GM18502 (cell line): ENCODE measurements at regions not wholly inside any gene's neighbourhood (a gene's known extent, or its start where the extent isn't known, plus 50 kb on each side); places are given as distances from the start of the nearest gene placed in this dataset.

Source experiments
- ATAC-seq: cut with Tn5 transposase; IDR thresholded peaks from one replicate; pipeline ENCODE4 v1.9.1; 2021; ENCODE audit warnings: mild to moderate bottlenecking; ENCODE audit not compliant: unreplicated experiment, poor library complexity

- ATAC-seq, result no peak
Measured at GRCh38 chr4:121228848-121229247, 64.7 kb upstream of the TNIP3 start.

- peak; percentile 78 for ATAC-seq
Measured at GRCh38 chr4:121227341-121227792, 63.2 kb upstream of the TNIP3 start.

- ATAC-seq, result no peak
Measured at GRCh38 chr4:121226362-121226761, 62.2 kb upstream of the TNIP3 start.

GRCh38 chr4:121221608-121222007 is 57.5 kb upstream of the TNIP3 start:
- no peak for ATAC-seq

- no peak for ATAC-seq
Measured at GRCh38 chr4:121221201-121221600, 57.1 kb upstream of the TNIP3 start.

GRCh38 chr4:121220698-121221097 is 56.6 kb upstream of the TNIP3 start:
- no peak for ATAC-seq

GRCh38 chr4:121219227-121219626 is 55.1 kb upstream of the TNIP3 start:
- no peak for ATAC-seq

- no peak for ATAC-seq
Measured at GRCh38 chr4:121217351-121217750, 53.2 kb upstream of the TNIP3 start.

- no peak for ATAC-seq
Measured at GRCh38 chr4:121216461-121216860, 52.3 kb upstream of the TNIP3 start.

- no peak for ATAC-seq
Measured at GRCh38 chr4:121213940-121214339, 49.8 kb upstream of the TNIP3 start.
